ENCODE measurements at regions not wholly inside any gene's neighbourhood (a gene's known extent, or its start where the extent isn't known, plus 50 kb on each side); places are given as distances from the start of the nearest gene placed in this dataset.

DNA sequence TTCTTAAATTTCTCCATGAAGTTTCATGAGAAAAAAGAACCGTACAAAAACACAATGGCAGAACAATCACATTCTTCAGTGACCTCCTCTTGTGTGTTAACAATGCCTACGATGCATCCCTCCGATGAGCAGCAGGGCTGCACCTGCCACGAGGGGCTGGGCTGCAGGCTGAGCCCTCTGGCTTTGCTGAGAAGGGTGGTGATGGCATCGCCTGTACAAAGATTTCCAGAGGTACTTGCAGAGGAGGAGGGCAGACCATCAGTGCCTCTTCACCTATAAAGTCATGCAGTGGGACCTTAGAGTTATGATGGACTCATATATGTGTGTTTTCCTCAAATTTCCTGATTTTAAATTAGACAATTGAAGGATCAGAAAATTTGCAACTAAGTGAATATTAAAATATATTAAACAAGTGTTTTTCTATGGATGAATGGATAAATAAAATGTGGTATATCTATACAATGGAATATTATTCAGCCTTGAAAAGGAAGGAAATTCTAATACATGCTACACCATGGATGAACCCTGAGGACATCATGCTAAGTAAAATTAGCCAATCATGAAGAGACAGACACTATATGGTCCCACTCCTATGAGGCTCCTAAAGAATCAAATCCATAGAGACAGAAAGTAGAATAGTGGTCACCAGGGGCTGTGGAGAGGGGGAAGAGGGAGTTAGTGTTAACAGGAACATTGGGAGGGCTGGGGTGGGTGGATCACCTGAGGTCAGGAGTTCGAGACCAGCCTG lies 489.3 kb downstream of the SIPA1L2 start:
- no peak overlapping the region for H2AK5ac ChIP-seq (ENCODE audit: low read depth, low read length)
- no peak overlapping the region for H3K4ac ChIP-seq (replicated peaks; ENCODE audit: insufficient read length, low read depth, low read length)
- ChIA-PET POLR2A (ENCODE audit: partially characterized antibody) (interaction anchor here (0.8 to 1.6 kb wide), 4 partner anchors 10 to 126 kb away, joined by 3 to 8 read pairs (median 4); no protein-coding TSS in a partner anchor), CTCF (ENCODE audit: partially characterized antibody) (no interaction called here)
- H2BK12ac ChIP-seq (ENCODE audit: low read depth, low read length) = no peak overlapping the region
- H4K91ac ChIP-seq (replicated peaks; ENCODE audit: insufficient read length, low read length) = no peak overlapping the region
- no peak overlapping the region for H3K9ac ChIP-seq (replicated peaks in 1 of 4; ENCODE audit: extremely low read depth in 1 of 4, low read depth in 3 of 4, low read length in 3 of 4)
- H3K23ac ChIP-seq (ENCODE audit: insufficient read length) = no peak overlapping the region
- no peak for DNase-seq (ENCODE audit: low read depth in 1 of 2, low spot score in 2 of 2)
- H4K20me1 ChIP-seq (replicated peaks in 1 of 2; ENCODE audit: control insufficient read depth in 1 of 2, insufficient read depth in 2 of 2, low read length in 2 of 2) = peaks cover 7 to 25% of the 10 kb centered on the region in 2 experiments
- 75% methylated on average over 6 of the region's 6 CpGs; no CpG with 5 or more reads in 1 of the 2 experiments for WGBS, 2 experiments (ENCODE audit: extremely low coverage in 1 of 2, insufficient coverage in 1 of 2, insufficient read length in 1 of 2, insufficient replicate concordance in 2 of 2, low coverage in 1 of 2, low lambda C conversion rate in 2 of 2, missing lambda C conversion rate in 1 of 2)
- H3K4me2 ChIP-seq (ENCODE audit: insufficient read depth in 1 of 2, low read depth in 2 of 2, low read length in 2 of 2) = no peak overlapping the region
- no peak overlapping the region for H3K56ac ChIP-seq (replicated peaks; ENCODE audit: insufficient read length, low read depth, low read length)
- H2BK15ac ChIP-seq (ENCODE audit: low read length) = no peak overlapping the region
- no peak overlapping the region for H3K14ac ChIP-seq (ENCODE audit: insufficient read length)
- H2BK120ac ChIP-seq (replicated peaks; ENCODE audit: low read depth, low read length) = no peak overlapping the region
- no peak overlapping the region for H2BK5ac ChIP-seq (ENCODE audit: low read depth, low read length)
- H4K8ac ChIP-seq (ENCODE audit: extremely low read depth, insufficient read depth, low read length) = no peak overlapping the region
- H3K4me1 ChIP-seq (replicated peaks in 1 of 4; ENCODE audit: control insufficient read depth in 3 of 4, insufficient read depth in 4 of 4, low read length in 3 of 4) = peaks cover 0 to 17% (median 9%) of the 10 kb centered on the region in 4 experiments; a peak in 4 of 7 replicates
- no peaks in the 10 kb centered on the region; the same call in 1 of the 2 replicates for H3K23me2 ChIP-seq (ENCODE audit: low read depth, low read length)
- H3K4me3 ChIP-seq (ENCODE audit: extremely low read depth in 1 of 4, insufficient read depth in 2 of 4, low read depth in 3 of 4, low read length in 4 of 4) = no peak overlapping the region
- peaks cover 0 to 7% of the 10 kb centered on the region in 2 experiments; a peak in 2 of 4 replicates for H3K9me3 ChIP-seq (ENCODE audit: insufficient read depth in 2 of 2, low read depth in 1 of 2, low read length in 1 of 2)
- H3K36me3 ChIP-seq (ENCODE audit: control insufficient read depth in 2 of 4, insufficient read depth in 4 of 4, low read length in 3 of 4) = peaks cover 0 to 52% (median 29%) of the 10 kb centered on the region in 4 experiments; a peak in 7 of 8 replicates
- H4K5ac ChIP-seq (ENCODE audit: insufficient read length, low read depth, low read length) = no peak overlapping the region
- H3K79me2 ChIP-seq (ENCODE audit: control insufficient read depth in 1 of 2, insufficient read depth in 2 of 2, low read length in 2 of 2) = peaks cover 0 to 23% of the 10 kb centered on the region in 2 experiments; a peak in 1 of 4 replicates
- no peak overlapping the region for H2AFZ ChIP-seq (ENCODE audit: low read length)
- no peak overlapping the region for H2BK20ac ChIP-seq (ENCODE audit: low read length)
- no peaks in the 10 kb centered on the region for H3K27me3 ChIP-seq (replicated peaks in 1 of 4; ENCODE audit: control insufficient read depth in 3 of 4, extremely low read depth in 1 of 4, insufficient read depth in 3 of 4, low read length in 3 of 4)
- H3K27ac ChIP-seq (ENCODE audit: low read depth, low read length) = no peak overlapping the region
- no peak overlapping the region for H3K18ac ChIP-seq (ENCODE audit: extremely low read depth, low read length)
- no peaks in the 10 kb centered on the region; the same call in none of the 2 replicates for H3K79me1 ChIP-seq (ENCODE audit: low read depth, low read length)
- no peak for FAIRE-seq
- TF ChIP-seq SP4 (IDR thresholded peaks at IDR 0.05; ENCODE audit: low read length) = no peak
- TF ChIP-seq JUN (IDR thresholded peaks at IDR 0.05; ENCODE audit: low read depth, low read length) = no peak
- TF ChIP-seq, protein P1, sequence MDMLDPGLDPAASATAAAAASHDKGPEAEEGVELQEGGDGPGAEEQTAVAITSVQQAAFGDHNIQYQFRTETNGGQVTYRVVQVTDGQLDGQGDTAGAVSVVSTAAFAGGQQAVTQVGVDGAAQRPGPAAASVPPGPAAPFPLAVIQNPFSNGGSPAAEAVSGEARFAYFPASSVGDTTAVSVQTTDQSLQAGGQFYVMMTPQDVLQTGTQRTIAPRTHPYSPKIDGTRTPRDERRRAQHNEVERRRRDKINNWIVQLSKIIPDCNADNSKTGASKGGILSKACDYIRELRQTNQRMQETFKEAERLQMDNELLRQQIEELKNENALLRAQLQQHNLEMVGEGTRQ (IDR thresholded peaks at IDR 0.05; ENCODE audit: low read length) = no peak
- TF ChIP-seq CHD2 (IDR thresholded peaks at IDR 0.05; ENCODE audit: low read length) = no peak
- no peak for TF ChIP-seq CHD1 (IDR thresholded peaks at IDR 0.05; ENCODE audit: low read depth, low read length)
- TF ChIP-seq CBX5 (IDR thresholded peaks at IDR 0.05; ENCODE audit: low read depth, low read length) = no peak
- no peak for TF ChIP-seq CEBPB (IDR thresholded peaks at IDR 0.05; ENCODE audit: low read depth, low read length)
- TF ChIP-seq, protein P2, sequence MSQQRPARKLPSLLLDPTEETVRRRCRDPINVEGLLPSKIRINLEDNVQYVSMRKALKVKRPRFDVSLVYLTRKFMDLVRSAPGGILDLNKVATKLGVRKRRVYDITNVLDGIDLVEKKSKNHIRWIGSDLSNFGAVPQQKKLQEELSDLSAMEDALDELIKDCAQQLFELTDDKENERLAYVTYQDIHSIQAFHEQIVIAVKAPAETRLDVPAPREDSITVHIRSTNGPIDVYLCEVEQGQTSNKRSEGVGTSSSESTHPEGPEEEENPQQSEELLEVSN (IDR thresholded peaks at IDR 0.05) = peak; percentile 16; the same call in 1 of the 2 replicates
- TF ChIP-seq RAD21 (IDR thresholded peaks at IDR 0.05 in 1 of 2, conservative IDR thresholded peaks at IDR 0.05 in 1 of 2; ENCODE audit: low read depth in 2 of 2, low read length in 2 of 2) = no peak
- no peak for TF ChIP-seq NANOG (IDR thresholded peaks at IDR 0.05; ENCODE audit: insufficient read depth, low read depth, low read length, poor library complexity, severe bottlenecking)
- no peak for TF ChIP-seq ZNF274 (IDR thresholded peaks at IDR 0.05; ENCODE audit: borderline replicate concordance, extremely low read depth, low read length)

Measured in H1 (cell line).